NCI-H2227 (cell line): ENCODE measurements at regions not wholly inside any gene's neighbourhood (a gene's known extent, or its start where the extent isn't known, plus 50 kb on each side); places are given as distances from the start of the nearest gene placed in this dataset.
"Not testable (repeated sequence)": the region's sequence is repeated elsewhere in the genome, so short reads cannot be mapped to it uniquely, and the experiment has no call there.

Source experiments
- DNase-seq: peaks from one replicate; lab custom pipeline; 2025; ENCODE audit not compliant: unreplicated experiment; lab: John Stamatoyannopoulos, UW

DNA sequence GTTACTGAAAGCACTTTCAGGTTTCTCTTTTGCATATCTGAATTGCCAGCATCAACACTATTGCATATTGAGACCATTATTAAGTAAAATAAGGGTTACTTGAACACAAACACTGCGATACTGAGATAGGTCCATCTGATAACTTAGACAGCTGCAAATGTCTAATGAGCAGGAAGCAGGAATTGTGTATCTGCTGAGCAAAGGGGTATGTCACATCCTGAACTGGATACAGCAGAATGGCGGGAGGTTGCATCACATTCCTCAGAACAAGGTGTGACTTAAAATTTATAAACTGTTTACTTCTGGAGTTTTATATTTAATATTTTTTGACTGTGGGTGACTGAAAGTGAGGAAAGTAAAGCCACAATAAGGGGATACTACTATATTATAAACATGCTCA is 142.4 kb downstream of the POTEH start:
- not testable (repeated sequence) for DNase-seq

DNA sequence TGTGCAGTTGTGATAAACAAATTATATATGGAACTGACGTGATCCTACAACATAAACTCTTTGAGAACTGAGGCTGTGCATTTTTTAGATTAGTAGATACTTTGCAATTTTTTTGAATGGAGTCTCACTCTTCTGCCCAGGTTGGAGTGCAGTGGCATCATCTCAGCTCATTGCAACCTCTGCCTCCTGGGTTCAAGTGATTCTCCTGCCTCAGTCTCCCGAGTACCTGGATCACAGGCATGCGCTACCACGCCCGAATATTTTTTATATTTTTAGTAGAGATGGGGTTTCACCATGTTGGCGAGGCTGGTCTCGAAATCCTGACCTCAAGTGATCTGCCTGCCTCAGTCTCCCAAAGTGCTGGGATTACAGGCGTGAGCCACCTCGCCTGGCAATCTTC is 145.9 kb downstream of the POTEH start:
- DNase-seq, result not testable (repeated sequence)

DNA sequence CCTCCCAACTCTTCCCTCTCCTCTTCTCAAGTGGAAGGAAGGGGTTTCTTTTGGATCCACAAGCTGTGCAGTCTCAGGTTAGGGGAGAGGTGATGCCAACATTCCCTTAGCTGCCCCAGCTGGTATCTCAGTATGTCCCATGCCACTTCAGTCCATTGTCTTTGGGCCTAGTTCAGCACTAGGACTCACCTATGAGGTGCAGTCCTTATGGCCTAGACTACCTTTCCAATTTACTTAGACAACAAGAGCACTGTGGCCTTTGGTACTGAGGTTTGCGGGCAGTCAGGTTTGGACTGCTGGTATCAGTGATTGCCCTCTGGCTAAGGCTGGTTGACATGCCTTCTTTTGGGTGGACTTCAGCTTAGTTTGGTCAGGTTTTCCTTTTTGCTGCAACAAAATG is 159.9 kb downstream of the POTEH start:
- DNase-seq, result not testable (repeated sequence)

DNA sequence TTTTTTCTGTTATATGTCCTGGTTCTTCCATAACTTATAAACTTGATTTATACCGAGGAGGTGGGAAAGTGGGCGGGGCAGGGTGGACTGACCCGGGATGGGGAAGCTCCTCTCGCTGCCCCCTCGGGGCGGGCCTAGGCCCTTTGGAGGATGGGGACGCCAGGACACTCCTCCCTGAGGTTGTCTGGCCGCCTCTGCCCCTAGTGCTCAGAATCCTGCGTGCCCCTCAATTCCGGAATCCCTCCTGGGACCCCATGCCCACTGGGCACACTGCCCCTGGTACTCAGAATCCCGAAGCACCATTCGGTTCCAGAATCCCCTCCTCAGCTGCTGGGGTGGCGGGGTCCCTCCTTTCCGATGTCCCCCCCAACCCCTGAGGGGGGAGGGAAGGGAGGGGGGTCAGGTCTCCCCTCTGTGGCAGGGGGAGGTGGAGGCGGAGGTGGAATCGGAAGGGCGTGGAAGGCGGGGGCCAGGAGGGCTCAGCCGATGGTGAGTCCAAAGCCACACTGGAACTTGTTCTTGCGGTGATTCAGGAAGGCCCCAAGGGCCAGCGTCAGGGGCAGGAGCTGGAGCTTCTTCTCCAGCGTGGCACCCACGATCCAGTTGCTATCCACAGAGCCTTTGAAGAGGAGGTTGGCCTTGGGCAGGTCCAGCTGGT is 164.0 kb downstream of the POTEH start:
- DNase-seq, result not testable (repeated sequence)

DNA sequence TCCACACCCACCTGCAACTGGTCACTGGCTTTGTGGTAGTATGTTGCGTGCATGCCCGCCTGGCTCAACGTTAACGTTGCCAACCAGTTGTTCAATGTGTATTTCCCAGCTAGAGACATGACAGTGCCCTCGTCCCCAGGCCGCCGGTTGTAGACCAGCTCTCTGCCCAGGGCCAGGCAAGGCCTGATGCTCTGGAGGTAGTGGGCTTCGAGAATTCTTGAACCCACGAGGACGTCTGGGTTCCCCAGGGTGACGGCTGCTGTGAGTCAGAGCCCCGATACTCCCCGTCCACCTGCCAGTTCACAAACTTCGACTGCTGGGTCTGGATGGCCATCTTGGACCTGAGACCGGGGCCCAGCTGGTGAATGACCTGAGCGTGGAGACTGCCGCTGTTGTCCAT is 164.6 kb downstream of the POTEH start:
- not testable (repeated sequence) for DNase-seq

DNA sequence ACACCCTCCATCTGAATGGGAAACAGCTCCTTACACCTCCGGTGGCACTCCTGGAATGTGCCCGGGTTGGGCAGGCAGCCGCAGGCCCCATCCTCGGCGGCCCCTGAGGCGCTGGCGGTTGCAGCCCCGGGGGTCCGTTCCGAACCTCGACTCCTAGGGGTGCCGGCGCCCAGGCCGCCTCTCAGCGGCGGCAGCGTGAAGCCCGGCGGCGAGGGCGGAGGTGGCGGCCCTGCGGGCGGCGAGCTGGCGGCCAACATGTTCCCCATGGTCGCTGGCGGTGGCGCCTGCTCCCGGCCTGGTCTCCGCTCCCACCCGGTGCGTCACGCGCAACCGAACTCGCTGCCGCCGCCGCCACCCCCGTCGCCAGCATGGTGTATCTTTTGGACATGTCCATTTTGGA is 165.2 kb downstream of the POTEH start:
- DNase-seq, result not testable (repeated sequence)

DNA sequence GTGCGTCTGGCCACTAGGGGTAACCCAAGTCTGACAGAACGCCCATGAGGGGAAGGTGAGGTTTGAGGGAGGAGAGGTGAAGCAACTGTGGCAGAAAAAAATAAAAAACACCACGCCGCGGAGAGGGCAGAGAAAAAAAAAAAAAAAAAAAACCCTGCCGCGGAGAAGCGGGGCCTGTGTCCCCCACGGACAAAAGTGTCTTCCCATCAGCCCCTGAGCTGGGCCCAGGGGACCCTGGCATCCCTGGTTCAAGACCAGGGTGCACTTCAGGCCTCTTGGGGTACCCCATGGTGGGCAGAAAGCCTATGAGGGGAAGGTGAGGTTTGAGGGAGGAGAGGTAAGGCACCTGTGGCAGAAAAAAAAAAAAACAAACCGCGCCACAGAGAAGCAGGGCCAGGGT is 191.1 kb downstream of the POTEH start:
- not testable (repeated sequence) for DNase-seq

DNA sequence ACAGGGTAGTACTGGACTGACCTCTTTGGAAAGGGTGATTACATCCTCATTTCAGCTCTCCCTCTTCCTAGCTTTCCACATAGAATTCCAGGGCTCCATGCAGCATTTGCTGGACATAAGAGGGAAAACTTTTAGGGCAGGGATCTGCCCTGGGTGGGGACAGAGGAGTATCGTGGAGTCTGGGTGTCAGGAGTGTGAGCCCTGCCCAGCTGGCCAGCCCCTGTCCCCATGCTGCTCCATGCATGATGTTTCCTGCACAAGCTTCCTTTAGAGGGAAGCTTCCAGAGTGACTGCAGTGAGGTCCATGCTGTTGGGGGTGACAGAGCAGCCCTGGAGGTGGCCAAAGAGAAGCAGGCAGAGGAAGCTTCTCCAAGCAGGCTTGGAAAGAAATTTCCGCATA is 214.5 kb downstream of the POTEH start:
- not testable (repeated sequence) for DNase-seq

DNA sequence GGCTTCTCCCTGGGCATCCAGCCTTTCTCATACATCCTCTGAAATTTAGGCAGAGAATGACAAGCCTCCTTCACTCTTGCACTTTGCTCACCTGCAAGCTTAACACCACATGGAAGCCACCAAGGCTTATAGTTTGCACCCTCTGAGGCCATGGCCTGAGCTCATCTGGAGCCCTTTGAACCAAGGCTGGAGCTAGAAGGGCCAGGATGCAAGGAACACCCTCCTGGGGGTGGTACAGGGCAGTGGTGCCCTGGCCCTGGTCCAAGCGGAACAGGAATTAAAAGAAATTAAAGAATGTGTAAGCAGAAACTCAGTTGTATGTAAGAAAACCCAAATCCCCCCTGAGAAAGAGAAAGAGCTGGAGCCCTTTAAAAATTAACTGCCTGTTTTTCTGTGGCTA is 221.9 kb downstream of the POTEH start:
- DNase-seq, result not testable (repeated sequence)

DNA sequence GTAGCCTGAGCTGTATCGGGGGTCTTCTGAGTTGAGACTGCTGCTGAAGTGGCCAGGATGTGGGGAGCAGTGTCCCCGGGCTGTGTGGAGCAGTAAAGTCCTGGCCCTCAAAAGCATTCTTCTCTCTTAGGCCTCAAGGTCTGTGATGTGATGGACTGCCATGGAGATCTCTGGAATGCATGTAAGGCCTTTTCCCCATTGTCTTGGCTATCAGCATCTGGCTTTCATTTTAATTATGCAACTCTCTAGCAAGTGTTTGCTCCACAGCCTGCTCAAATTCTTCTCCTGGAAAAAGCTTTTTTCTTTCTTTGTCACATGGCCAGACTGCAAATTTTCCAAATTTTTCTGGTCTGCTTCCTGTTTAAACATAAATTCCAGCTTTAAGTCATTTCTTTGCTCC is 229.3 kb downstream of the POTEH start:
- not testable (repeated sequence) for DNase-seq

DNA sequence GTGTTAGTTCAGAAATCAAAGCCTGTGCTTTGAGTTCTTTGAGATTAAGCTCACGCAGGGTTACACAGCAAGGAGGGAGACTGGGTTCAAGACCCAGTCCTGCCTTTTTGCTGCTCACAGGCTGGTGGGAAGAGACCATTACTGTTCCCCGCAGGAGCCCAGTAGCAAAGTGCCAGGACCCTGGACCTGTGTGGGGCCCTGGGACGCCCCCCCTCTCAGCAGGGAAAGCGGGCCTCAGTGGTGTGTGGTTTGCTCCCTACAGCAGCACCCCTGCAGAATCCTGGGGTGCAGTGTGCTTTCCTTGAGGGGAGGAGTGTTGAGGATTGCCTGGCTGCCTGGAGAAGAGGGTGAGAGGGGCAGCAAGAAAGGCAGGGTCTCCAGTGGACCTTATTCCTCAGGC is 231.1 kb downstream of the POTEH start:
- DNase-seq, result not testable (repeated sequence)

DNA sequence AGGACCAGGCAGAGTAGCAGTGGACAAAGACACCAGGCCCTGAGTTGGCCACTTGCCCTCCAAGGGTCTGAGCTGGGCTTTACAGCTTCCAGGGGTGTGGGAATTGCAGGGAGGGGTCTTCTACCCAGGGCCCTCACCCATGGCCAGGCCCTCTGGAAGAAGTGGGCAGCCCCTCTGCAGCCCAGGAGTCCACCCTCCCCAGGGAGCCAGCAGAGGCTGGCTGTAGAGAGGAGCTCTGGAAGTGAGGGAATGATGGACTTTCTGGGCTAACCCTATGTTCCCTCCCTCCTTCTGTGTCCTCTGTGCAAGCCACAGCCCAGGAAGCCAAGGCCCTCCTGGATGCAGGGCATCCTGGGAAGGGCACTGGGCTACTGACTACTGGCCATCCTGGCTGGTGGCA is 232.3 kb downstream of the POTEH start:
- not testable (repeated sequence) for DNase-seq

DNA sequence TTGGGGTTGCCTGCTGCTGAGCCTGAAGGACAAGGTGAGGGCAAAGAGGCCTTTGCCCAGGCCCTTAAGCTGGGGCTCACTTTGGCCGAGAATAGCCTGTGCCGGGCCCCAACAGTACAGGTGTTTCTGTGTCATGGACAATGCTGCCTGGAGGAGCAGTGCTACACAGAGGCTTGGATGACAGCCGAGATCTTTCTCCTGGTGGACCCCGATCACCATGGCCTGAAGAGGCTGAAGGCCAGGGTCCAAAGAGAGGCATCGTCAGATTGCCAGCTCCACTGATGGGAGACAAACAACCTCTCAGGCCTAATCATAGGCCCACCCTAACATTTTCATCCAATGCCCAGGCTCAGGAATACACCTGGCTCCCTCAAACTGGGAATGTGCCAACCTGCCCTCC is 232.8 kb downstream of the POTEH start:
- not testable (repeated sequence) for DNase-seq

DNA sequence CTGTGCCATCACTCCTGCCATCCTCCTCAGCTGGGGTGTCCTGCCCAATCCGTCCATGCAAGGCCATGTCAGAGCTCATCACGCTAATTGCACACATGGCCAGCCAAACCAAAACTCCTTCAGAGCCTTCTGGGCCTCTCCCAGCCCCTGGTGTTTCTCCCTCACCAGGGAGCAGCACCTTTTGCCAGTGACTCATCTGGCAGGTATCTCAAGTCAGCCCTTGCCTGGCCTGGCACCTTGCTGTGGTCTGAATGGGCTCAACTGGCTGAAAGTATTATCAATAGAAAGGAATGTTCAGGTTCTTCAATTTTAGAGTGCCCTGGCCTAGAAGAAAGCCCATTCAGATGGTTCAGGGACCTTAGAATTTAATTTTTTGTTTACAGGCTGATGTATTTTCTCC is 235.0 kb downstream of the POTEH start:
- not testable (repeated sequence) for DNase-seq

DNA sequence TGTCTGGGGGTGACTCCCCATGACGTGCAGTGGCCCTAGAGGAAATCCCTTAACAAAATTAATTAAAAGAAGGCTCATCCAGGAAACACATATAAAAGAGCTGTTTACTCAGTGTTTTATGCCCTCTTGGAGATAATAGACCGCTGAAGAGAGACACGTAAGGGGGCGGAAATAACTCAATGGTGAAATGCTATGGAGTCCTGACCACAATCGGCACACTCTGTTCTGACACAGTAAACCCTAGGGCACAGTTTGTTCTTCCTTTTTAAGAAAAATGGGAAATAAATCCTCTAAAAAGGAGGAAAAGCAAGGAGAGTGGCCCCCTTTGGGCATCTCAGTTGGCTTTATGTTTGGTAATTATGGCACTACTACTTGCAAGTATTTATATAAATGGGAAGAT is 237.3 kb downstream of the POTEH start:
- not testable (repeated sequence) for DNase-seq
